RCC 7860 (cell line): ENCODE measurements at regions not wholly inside any gene's neighbourhood (a gene's known extent, or its start where the extent isn't known, plus 50 kb on each side); places are given as distances from the start of the nearest gene placed in this dataset.
"Not testable (repeated sequence)": the region's sequence is repeated elsewhere in the genome, so short reads cannot be mapped to it uniquely, and the experiment has no call there.

Experiments
- DNase-seq: peaks from one replicate; pipeline ENCODE4 v3.0.0-alpha.2; 2015; ENCODE audit warnings: low spot score
- FAIRE-seq: peaks from 2 replicates; lab custom pipeline; 2012; peaks lifted over from hg19 to GRCh38; lab: Jason Lieb, UNC

- no peak for FAIRE-seq
- DNase-seq, result no peak
These were observed 93.9 kb downstream of the TEX35 start for GRCh38 chr1:178606839-178607238.

- no peak for DNase-seq
- FAIRE-seq, result no peak
These were observed 95.0 kb downstream of the TEX35 start for GRCh38 chr1:178607718-178608408.

GRCh38 chr1:178609015-178609414 lies 96.1 kb downstream of the TEX35 start:
- FAIRE-seq, result peak; percentile 45
- DNase-seq, result peak; percentile 44

DNA sequence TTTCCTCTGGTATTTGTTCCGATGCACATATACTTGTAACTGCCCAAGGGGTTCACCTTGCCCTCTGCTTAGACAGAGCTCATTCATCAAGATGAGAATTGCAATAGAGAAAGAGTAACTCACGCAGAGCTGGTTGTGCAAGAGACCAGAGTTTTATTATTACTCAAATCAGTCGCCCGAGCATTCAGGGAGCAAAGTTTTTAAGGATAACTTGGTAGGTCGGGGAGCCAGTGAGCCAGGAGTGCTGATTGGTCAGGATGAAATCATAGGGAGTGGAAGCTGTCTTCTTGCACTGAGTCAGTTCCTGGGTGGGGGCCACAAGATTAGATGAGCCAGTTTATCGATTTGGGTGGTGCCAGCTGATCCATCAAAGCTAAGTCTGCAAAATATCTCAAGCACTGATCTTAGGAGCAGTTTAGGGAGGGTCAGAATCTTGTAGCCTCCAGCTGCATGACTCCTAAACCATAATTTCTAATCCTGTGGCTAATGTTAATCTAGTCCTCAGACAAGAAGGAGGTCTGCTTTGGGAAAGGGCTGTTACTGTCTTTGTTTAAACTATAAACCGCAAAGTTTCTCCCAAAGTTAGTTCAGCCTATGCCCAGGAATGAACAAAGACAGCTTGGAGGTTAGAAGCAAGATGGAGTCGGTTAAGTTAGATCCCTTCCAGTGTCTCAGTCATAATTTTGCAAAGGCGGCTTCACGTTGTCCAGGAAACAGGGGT lies 97.9 kb downstream of the TEX35 start:
- DNase-seq, FAIRE-seq: not testable (repeated sequence)

DNA sequence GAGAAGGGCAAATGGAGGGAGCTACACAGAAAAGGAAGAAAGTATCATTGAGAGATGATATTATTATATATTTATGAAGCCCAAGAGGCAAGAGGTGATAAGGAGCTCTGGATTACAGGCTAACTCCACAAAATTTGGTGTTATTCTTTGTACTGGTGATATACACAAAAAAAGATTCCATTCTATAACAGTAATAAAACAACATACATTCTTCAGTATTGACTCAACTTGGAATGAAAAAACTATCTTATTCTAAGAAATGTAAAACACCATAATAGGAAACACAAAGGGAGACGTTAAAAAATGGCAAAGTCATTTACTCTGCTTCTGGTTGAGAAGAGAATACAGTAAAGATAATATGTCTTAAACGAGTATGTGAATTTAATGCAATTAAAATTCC lies 99.4 kb downstream of the TEX35 start:
- DNase-seq (peak; percentile 37), FAIRE-seq (no peak)

- FAIRE-seq, result no peak
- no peak for DNase-seq
These were observed 100.5 kb downstream of the TEX35 start for GRCh38 chr1:178613271-178613945.

- FAIRE-seq, result no peak
- DNase-seq, result no peak
These were observed 101.4 kb downstream of the TEX35 start for GRCh38 chr1:178614286-178614685.

DNA sequence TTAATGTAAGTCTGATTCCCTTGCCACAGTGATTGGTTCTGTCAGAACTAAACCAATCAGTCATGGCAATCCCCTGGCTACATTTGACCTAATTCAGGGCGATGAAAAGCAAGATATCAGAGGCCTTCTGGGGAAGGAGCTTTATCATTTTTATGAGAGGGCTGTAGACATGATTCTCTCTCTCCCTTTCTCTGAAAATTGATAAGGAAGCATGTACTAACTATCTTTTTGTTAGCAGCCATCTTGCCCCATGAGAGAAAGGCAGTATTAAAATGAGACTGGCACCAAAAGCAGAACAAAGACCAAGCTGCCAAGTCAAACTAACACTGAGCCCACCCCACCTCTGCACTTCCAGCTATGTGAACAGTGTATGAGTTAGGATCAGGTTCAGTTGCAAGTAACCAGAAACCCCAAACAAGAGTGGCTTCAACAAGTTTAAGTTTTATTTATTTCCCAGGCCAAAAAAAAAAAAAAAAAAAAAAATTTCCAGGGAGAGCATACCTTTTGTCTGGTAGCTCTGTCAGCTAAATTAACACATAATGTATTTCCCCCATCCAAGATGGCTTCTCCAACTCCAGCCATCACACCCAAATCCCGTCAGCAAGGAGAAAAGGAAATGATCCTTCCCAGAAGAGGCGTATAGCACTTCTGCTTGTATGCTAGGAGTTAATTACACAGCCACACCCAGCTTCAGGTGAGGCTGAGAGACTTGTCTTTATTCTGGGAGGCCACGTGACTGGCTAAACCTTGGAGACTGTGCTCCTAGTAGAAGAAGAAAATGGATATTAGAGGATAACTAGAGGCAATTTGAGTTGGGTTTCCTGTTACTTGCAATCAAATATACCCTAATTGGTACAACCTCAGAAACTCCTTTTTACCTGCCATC lies 105.8 kb upstream of the RALGPS2 start:
- FAIRE-seq, result no peak
- DNase-seq, result no peak

DNA sequence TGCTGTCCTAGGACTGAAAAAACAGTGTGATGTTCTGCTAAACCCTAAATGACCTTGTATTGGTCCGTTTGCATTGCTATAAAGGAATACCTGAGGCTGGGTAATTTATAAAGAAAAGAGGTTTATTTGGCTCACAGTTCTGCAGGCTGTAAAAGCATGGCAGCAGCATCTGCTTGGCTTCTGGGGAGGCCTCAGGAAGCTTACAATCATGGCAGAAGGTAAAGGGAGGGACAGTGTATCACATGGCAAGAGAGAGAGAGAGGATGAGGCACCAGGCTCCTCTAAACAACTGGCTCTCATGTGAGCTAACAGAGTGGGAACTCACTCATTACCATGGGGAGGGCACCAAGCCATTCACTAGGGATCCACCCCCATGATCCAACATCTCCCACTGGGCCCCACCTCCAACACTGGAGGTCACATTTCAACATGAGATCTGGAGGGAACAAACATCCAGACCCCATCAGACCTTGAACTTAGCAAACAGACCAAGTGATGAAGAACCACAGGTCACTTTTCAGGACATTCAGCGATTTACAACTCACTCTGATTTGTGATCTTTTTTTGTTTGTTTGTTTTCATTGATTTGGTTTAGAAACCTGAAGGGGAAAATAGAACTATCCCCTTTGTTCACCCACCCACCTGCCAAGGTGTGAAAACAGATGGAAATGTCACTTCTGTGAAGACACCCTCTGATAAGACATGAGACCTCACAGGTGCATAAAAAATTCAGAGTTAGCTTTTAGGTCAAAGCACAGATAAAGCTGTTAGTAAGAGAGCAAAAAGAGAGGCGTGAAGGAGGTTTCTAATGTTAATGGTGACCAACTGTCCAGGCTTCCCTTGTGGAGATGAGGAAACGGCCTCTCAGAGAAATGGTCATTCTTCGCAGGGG lies 104.2 kb upstream of the RALGPS2 start:
- FAIRE-seq, result no peak
- DNase-seq, result no peak

- FAIRE-seq, result no peak
- DNase-seq, result no peak
These were observed 103.2 kb upstream of the RALGPS2 start for GRCh38 chr1:178621822-178622221.

- FAIRE-seq, result no peak
- DNase-seq, result no peak
These were observed 99.3 kb upstream of the RALGPS2 start for GRCh38 chr1:178625695-178626094.

DNA sequence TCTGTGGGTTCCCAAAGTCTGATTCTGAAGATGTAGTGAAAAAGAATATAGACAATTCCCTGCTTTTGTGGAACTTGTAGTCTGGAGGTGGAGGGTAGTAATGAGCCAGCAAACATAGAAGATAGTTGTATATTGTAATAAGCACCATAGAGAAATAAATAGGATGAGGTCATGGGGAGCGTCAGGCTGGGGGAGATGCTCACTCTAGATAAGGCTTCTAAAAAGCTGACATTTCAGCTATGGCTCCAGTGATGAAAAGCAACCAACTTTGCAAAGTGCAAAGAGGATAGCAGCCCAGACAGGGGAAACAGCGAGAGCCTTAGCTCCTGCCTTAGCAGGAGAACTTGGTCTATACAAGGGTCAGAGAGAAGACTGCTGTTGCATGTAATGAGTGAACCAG lies 98.0 kb upstream of the RALGPS2 start:
- FAIRE-seq, result no peak
- no peak for DNase-seq

DNA sequence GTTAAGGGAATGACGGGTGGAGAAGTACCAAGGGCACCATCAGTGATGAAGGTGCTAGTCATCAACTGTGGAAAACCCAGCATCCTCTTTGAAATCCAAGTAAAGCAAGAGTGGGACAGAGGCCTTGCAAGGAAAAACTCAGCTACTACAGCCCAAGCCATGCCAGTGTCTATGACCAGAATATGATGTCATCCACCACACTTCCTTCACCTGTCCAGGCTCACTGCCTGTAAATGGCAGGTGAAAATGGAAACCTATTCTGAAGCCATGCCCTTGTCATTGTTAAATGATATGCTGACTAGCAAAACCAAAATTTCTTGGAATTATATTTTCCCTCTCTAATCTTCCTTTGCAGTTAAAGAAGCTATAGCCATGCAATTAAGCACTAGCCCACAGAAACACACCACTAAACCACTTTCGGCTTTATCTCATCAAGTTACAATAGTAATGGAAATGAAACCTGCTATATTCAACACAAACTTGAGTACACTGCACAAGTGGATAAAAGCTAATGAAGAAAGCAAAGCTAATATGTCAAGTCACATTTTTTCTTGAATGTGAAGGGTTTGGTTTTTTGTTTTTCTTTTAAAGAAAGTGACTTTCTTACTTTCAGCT lies 96.3 kb upstream of the RALGPS2 start:
- FAIRE-seq (no peak), DNase-seq (no peak)

GRCh38 chr1:178629252-178630154 lies 95.5 kb upstream of the RALGPS2 start:
- FAIRE-seq, result no peak
- DNase-seq, result no peak

DNA sequence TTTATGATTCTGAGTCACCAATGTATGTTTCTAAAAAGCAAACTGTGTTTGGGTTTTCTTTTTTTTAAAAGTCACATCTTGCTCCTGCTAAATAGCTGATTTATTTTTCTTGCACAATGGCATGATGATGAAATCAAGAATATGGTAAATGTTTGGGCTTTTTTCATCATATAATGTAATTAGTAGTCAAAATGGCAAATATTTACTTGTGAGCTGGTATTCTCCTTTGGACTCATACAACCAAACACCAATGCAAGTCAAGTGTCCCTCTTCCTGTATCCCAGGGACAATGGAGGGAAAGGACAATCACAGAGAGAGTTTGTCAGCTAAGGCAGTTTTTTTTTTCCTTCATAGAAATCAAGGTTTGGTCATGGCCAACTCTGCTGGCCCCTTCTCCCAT lies 94.6 kb upstream of the RALGPS2 start:
- no peak for FAIRE-seq
- DNase-seq, result no peak

DNA sequence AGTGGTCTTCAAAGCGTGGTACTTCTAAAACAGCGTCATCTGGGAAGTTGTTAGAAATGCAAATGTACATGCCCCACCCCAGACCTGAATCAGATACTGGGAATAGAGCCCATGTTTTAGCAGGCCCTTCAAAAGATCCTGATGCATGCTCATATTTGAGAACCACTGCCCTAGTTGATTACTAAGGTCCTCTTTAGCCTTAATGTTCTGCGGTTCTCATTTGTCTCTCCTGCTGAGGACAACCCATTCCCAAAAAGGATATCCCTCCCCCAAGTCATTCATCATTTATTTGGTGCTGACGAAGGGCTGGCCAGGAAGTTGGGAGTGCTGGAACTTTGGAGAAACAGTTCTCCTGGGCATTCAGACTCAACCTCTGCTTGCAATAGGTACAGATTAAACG lies 92.4 kb upstream of the RALGPS2 start:
- no peak for DNase-seq
- FAIRE-seq, result no peak

GRCh38 chr1:178633056-178633455 lies 92.0 kb upstream of the RALGPS2 start:
- FAIRE-seq (peak; percentile 75), DNase-seq (peak; percentile 89)

GRCh38 chr1:178634445-178634844 lies 90.6 kb upstream of the RALGPS2 start:
- FAIRE-seq, result no peak
- no peak for DNase-seq

DNA sequence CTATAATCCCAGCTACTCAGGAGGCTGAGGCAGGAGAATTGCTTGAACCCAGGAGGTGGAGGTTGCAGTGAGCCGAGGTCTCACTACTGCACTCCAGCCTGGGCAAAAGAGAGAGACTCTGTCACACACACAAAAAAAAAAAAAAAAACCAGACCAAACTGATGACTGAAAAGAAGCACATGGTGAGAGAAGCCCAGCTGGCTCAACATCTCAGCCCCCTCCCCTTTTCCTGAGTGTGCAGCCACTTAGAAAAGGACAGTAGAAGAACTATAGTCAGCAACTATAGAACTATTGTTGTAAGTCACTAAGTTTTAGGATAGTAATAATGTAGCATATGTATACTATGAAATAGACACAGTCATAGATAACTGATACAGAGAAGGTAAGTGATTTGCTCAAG lies 87.2 kb upstream of the RALGPS2 start:
- no peak for FAIRE-seq
- no peak for DNase-seq
